Psoas muscle (tissue), 7 donors: ENCODE measurements at regions not wholly inside any gene's neighbourhood (a gene's known extent, or its start where the extent isn't known, plus 50 kb on each side); places are given as distances from the start of the nearest gene placed in this dataset.
"Not testable (repeated sequence)": the region's sequence is repeated elsewhere in the genome, so short reads cannot be mapped to it uniquely, and the experiment has no call there.

Experiments
- ATAC-seq, 4 donors: fragments of 200-7000 bp; cut with Tn5 transposase; one replicate each; pipeline ENCODE4 v1.9.1; 2020; ENCODE audit warnings: moderate library complexity in 3 of 4, mild to moderate bottlenecking in 2 of 4
- DNase-seq, 2 donors: peaks; one replicate each; pipeline ENCODE4 v3.0.0-alpha.2; 2020
- H3K27ac ChIP-seq: fragments of 200-600 bp; one replicate; pipeline ENCODE4 v1.8.0; 2022
- H3K27me3 ChIP-seq, 3 donors: fragments of 200-600 bp in 1 of 3; one replicate each; pipeline versions ENCODE4 v1.6.1 to v1.8.0; 2013 to 2022; ENCODE audit warnings: low read length in 2 of 3, mild to moderate bottlenecking in 2 of 3, moderate library complexity in 1 of 3; ENCODE audit not compliant: insufficient read depth in 3 of 3
- H3K36me3 ChIP-seq, 2 donors: fragments of 200-600 bp in 1 of 2; one replicate each; pipeline versions ENCODE4 v1.6.1 to v1.8.0; 2013 to 2022; ENCODE audit warnings: low read depth in 1 of 2, mild to moderate bottlenecking in 1 of 2, moderate library complexity in 1 of 2; ENCODE audit not compliant: insufficient read depth in 1 of 2
- H3K4me1 ChIP-seq: fragments of 200-600 bp; one replicate; pipeline ENCODE4 v1.8.0; 2022
- H3K4me3 ChIP-seq: fragments of 200-600 bp; one replicate; pipeline ENCODE4 v1.8.0; 2022; ENCODE audit warnings: mild to moderate bottlenecking
- H3K9me3 ChIP-seq: fragments of 200-600 bp; one replicate; pipeline ENCODE4 v1.8.0; 2022
- CTCF ChIP-seq: fragments of 200-600 bp; IDR thresholded peaks from one replicate; pipeline ENCODE4 v1.8.0; 2022; ENCODE audit warnings: antibody characterized with exemption
- WGBS, 3 donors: extraction: QIAGEN DNeasy Blood & Tissue Kit; methylation state at CpG; one replicate each; pipeline versions ENCODE4 v1.1.6 to v1.1.7; 2013; 5-methylcytosine and 5-hydroxymethylcytosine counted together
- intact Hi-C, 2 donors: fragments of 100-400 bp; cut with DNase I; formaldehyde crosslinking; loops; one replicate each; pipeline versions ENCODE4 v1.11.0 to v1.14.2; 2022
- donor health status: healthy with polysubstance abuse.
- donor health status: DM: no; HTN: no; CAD: no; lungs with moderate emphysema.
- donor health status: Bipolar disorder and iron deficiency.
- donor health status: healthy.
- donor health status: DM: yes; HTN: yes; CAD: no.
- donor health status: DM: no; HTN: no; CAD: no.
- donor health status: DM: yes; HTN: yes; CAD: no.

- intact Hi-C loops = no loop called here
- TF ChIP-seq CTCF = no peak
- Histone ChIP-seq H3K27ac (no peak overlapping the region), H3K4me3 (no peak overlapping the region), H3K4me1 (no peaks in the 10 kb centered on the region), H3K36me3 (no peaks in the 10 kb centered on the region), H3K9me3 (no peaks in the 10 kb centered on the region), H3K27me3 (no peaks in the 10 kb centered on the region)
- ATAC-seq (no peak), DNase-seq (no peak)
- WGBS, 3 donors = 47 to 64% (median 48%) methylated on average over 4 of the region's 4 CpGs
Observed at GRCh38 chr9:109652971-109653370, 127.0 kb upstream of the PALM2AKAP2 start.

- WGBS, 3 donors = 86 to 91% (median 88%) methylated on average over 2 of the region's 2 CpGs
Observed at GRCh38 chr9:109653470-109653869, 126.5 kb upstream of the PALM2AKAP2 start.

GRCh38 chr9:109663978-109664377 is 116.0 kb upstream of the PALM2AKAP2 start:
- H3K4me1 ChIP-seq, H3K9me3 ChIP-seq, H3K27me3 ChIP-seq, intact Hi-C loops, DNase-seq, H3K36me3 ChIP-seq, H3K4me3 ChIP-seq, H3K27ac ChIP-seq, ATAC-seq: not testable (repeated sequence)
- WGBS, 3 donors = 81 to 90% (median 86%) methylated on average over 4 of the region's 4 CpGs

More at GRCh38 chr9:109653470-109653869, 126.5 kb upstream of the PALM2AKAP2 start:
- Histone ChIP-seq H3K4me3 (no peak overlapping the region), H3K36me3 (no peaks in the 10 kb centered on the region), H3K27me3 (no peaks in the 10 kb centered on the region), H3K4me1 (no peaks in the 10 kb centered on the region), H3K27ac (no peak overlapping the region), H3K9me3 (no peaks in the 10 kb centered on the region)
- ATAC-seq (no peak), DNase-seq (no peak)
- intact Hi-C loops = no loop called here
- TF ChIP-seq CTCF = no peak

- H3K27ac ChIP-seq, DNase-seq, ATAC-seq, H3K9me3 ChIP-seq, H3K27me3 ChIP-seq, H3K4me1 ChIP-seq, H3K36me3 ChIP-seq, H3K4me3 ChIP-seq, intact Hi-C loops: not testable (repeated sequence)
- WGBS, 3 donors = 76 to 85% (median 78%) methylated on average over 7 of the region's 7 CpGs
Observed at GRCh38 chr9:109665736-109666135, 114.3 kb upstream of the PALM2AKAP2 start.

- H3K4me1 ChIP-seq = no peaks in the 10 kb centered on the region
- H3K27me3 ChIP-seq = no peaks in the 10 kb centered on the region
- H3K4me3 ChIP-seq = no peak overlapping the region
- ATAC-seq (no peak), DNase-seq (no peak)
- H3K9me3 ChIP-seq = no peaks in the 10 kb centered on the region
- no peak overlapping the region for H3K27ac ChIP-seq
- intact Hi-C loops = no loop called here
- no peak for TF ChIP-seq CTCF
- WGBS, 3 donors = 65 to 76% (median 65%) methylated on average over 2 of the region's 2 CpGs
- H3K36me3 ChIP-seq = no peaks in the 10 kb centered on the region
Observed at GRCh38 chr9:109681301-109681700, 98.7 kb upstream of the PALM2AKAP2 start.

GRCh38 chr9:109682227-109682626 is 97.8 kb upstream of the PALM2AKAP2 start:
- no peaks in the 10 kb centered on the region for H3K4me1 ChIP-seq
- no peak overlapping the region for H3K4me3 ChIP-seq
- H3K27me3 ChIP-seq = no peaks in the 10 kb centered on the region
- no peak for ATAC-seq
- DNase-seq = no peak
- H3K36me3 ChIP-seq = no peaks in the 10 kb centered on the region
- no peak overlapping the region for H3K27ac ChIP-seq
- intact Hi-C loops = no loop called here
- TF ChIP-seq CTCF = no peak
- H3K9me3 ChIP-seq = no peaks in the 10 kb centered on the region
- WGBS, 3 donors = 85 to 92% (median 90%) methylated on average over 1 of the region's 1 CpG
